Peyer's patch (tissue), 4 donors: ENCODE measurements at regions not wholly inside any gene's neighbourhood (a gene's known extent, or its start where the extent isn't known, plus 50 kb on each side); places are given as distances from the start of the nearest gene placed in this dataset.

Experiments used
- DNase-seq, 3 donors: peaks; one replicate each; pipeline ENCODE4 v3.0.0-alpha.2; 2017 to 2019
- H3K27ac ChIP-seq, 4 donors: fragments of 200-600 bp; sonication (generic); one replicate each; pipeline ENCODE4 v1.5.1; 2016 to 2019
- H3K27me3 ChIP-seq, 2 donors: fragments of 200-600 bp; sonication (generic); one replicate each; pipeline ENCODE4 v1.5.1; 2019
- H3K36me3 ChIP-seq, 3 donors: fragments of 200-600 bp; sonication (generic); one replicate each; pipeline ENCODE4 v1.5.1; 2016 to 2019
- H3K4me1 ChIP-seq, 4 donors: fragments of 200-600 bp; sonication (generic); one replicate each; pipeline ENCODE4 v1.5.1; 2016 to 2019
- H3K4me3 ChIP-seq, 4 donors: fragments of 200-600 bp; sonication (generic); 1 replicate in 3 of 4; 2 replicates in 1 of 4; pipeline ENCODE4 v1.5.1; 2016 to 2019; ENCODE audit warnings: mild to moderate bottlenecking in 1 of 4
- H3K9me3 ChIP-seq, 4 donors: fragments of 200-600 bp; sonication (generic); one replicate each; pipeline ENCODE4 v1.5.1; 2016 to 2019; ENCODE audit warnings: mild to moderate bottlenecking in 1 of 4
- POLR2A ChIP-seq, 2 donors: fragments of 450-650 bp; IDR thresholded peaks; one replicate each; pipeline ENCODE4 v1.5.1; 2017; ENCODE audit warnings: antibody characterized with exemption in 2 of 2, mild to moderate bottlenecking in 2 of 2, moderate library complexity in 2 of 2
- TF ChIP-seq, protein P1 (sequence below), 6 experiments: fragments of 450-650 bp in 4 of 6; fragments of 200-600 bp in 2 of 6; sonication (generic) in 1 of 6; IDR thresholded peaks; one replicate each; pipeline ENCODE4 v1.5.1; 2017 to 2019; ENCODE audit warnings: antibody characterized with exemption in 6 of 6, mild to moderate bottlenecking in 3 of 6, moderate library complexity in 1 of 6

DNA sequence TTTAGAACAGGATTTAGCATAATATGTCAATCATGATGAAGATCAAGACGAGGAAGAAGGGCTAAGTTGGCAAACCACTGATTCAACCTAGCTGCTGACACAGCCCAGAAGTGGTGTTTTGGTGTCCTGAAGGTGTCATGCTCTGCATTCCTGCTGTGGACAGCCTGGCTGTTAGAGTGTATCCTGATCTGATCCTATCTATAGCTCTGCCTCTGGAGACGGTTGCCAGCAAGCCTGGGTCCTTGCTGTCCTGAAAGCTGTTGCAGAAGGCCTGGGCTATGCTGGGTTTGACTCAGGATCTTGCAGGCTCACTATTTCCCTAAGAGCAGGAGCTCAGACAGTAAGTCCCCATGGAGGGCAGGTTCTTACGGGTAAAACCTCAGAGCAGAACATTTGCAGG, 416.4 kb downstream of the TSHZ3 start:
- no peaks in the 10 kb centered on the region for H3K4me1 ChIP-seq
- H3K9me3 ChIP-seq = no peaks in the 10 kb centered on the region
- H3K4me3 ChIP-seq = no peak overlapping the region
- TF ChIP-seq POLR2A (IDR thresholded peaks at IDR 0.05) = no peak
- TF ChIP-seq, protein P1, sequence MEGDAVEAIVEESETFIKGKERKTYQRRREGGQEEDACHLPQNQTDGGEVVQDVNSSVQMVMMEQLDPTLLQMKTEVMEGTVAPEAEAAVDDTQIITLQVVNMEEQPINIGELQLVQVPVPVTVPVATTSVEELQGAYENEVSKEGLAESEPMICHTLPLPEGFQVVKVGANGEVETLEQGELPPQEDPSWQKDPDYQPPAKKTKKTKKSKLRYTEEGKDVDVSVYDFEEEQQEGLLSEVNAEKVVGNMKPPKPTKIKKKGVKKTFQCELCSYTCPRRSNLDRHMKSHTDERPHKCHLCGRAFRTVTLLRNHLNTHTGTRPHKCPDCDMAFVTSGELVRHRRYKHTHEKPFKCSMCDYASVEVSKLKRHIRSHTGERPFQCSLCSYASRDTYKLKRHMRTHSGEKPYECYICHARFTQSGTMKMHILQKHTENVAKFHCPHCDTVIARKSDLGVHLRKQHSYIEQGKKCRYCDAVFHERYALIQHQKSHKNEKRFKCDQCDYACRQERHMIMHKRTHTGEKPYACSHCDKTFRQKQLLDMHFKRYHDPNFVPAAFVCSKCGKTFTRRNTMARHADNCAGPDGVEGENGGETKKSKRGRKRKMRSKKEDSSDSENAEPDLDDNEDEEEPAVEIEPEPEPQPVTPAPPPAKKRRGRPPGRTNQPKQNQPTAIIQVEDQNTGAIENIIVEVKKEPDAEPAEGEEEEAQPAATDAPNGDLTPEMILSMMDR (IDR thresholded peaks at IDR 0.05) = no peak
- no peaks in the 10 kb centered on the region for H3K27me3 ChIP-seq
- H3K36me3 ChIP-seq = no peaks in the 10 kb centered on the region
- no peak overlapping the region for H3K27ac ChIP-seq
- no peak for DNase-seq

DNA sequence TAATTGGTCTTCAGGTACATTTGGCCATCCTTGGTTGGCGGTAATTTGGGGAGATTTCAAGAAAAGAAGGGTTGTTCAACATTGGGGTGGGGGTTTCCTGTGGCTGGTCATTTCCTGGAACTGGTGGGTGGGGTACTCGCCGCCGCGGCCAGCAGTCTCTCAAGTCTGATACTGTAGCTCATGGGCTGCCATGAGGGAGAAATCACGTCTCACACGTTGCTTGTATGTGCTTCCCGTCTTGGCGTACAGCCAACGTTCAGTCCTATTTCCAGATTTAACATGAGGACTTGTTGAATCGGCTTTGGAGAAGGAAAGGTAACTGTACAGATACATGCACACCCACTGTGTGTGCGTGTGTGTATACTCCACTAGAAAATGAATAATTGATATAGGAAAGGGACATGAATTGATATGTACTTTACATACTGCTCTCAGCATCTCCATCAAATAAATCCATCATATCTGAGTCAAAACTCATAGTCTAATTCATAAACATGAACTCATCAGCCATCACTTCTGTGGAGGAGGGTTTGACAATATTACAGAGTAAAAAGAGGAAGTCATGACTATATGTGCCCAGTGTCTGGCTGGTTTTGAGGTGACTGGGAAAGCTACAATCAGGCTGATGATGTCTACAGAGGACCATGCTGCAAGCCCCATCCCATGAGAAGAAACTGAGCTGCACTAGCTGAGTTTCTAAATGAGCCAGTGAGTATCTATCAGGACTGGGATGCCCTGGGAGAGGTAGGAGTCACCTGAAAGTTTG, 418.1 kb downstream of the TSHZ3 start:
- no peak overlapping the region for H3K4me3 ChIP-seq
- H3K9me3 ChIP-seq = no peaks in the 10 kb centered on the region
- H3K36me3 ChIP-seq = no peaks in the 10 kb centered on the region
- DNase-seq = no peak
- H3K27me3 ChIP-seq = no peaks in the 10 kb centered on the region
- H3K27ac ChIP-seq = no peak overlapping the region
- TF ChIP-seq POLR2A (IDR thresholded peaks at IDR 0.05) = no peak
- TF ChIP-seq, protein P1 (IDR thresholded peaks at IDR 0.05) = no peak
- no peaks in the 10 kb centered on the region for H3K4me1 ChIP-seq

DNA sequence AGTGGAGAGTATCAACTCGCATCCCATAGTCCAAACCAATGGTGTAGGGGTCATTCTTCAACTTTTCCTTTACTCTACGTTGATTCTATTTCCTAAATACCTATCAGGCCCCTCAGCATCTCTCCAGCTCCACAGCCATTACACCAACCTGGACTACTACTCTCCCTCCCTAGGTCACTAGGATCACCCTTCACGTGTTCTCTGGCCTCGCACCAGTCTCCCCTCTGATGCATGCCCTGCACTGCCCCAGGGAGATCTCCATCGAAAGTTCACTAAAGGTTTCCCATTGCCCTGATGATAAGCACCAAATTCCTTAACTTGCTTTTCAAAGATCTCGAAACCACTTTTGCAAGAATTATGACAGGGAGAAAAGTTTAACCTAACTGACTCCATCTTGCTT, 421.5 kb downstream of the TSHZ3 start:
- TF ChIP-seq POLR2A (IDR thresholded peaks at IDR 0.05) = no peak
- TF ChIP-seq, protein P1 (IDR thresholded peaks at IDR 0.05) = no peak
- no peak for DNase-seq
- no peak overlapping the region for H3K27ac ChIP-seq

DNA sequence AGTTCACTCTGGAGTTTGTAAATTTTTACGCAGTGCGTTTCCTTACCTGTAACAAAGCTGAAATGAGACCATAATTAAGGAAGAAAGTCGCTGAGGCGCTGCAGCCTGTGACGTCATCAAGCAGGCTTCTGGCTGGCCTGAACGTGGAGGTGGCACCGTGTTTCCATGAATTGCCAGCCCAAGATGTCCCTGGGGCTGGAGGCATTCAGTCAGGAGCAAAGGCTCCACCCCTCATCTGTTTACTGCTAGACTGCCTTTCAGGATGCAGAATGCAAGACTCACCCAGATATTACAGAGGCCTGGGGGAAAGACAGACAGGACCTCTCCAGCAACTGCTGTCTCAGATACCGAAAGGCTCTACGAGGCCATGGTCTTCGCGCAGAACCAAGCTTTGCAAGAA, 424.6 kb downstream of the TSHZ3 start:
- no peak overlapping the region for H3K4me3 ChIP-seq
- no peaks in the 10 kb centered on the region for H3K9me3 ChIP-seq
- no peaks in the 10 kb centered on the region for H3K36me3 ChIP-seq
- no peak for DNase-seq
- no peak overlapping the region for H3K27ac ChIP-seq
- no peaks in the 10 kb centered on the region for H3K4me1 ChIP-seq
- H3K27me3 ChIP-seq = no peaks in the 10 kb centered on the region
- TF ChIP-seq POLR2A (IDR thresholded peaks at IDR 0.05) = no peak
- TF ChIP-seq, protein P1 (IDR thresholded peaks at IDR 0.05) = no peak

More for the DNA sequence above, 421.5 kb downstream of the TSHZ3 start:
- no peak overlapping the region for H3K4me3 ChIP-seq
- H3K27me3 ChIP-seq = no peaks in the 10 kb centered on the region
- H3K4me1 ChIP-seq = no peaks in the 10 kb centered on the region
- no peaks in the 10 kb centered on the region for H3K36me3 ChIP-seq
- H3K9me3 ChIP-seq = no peaks in the 10 kb centered on the region

DNA sequence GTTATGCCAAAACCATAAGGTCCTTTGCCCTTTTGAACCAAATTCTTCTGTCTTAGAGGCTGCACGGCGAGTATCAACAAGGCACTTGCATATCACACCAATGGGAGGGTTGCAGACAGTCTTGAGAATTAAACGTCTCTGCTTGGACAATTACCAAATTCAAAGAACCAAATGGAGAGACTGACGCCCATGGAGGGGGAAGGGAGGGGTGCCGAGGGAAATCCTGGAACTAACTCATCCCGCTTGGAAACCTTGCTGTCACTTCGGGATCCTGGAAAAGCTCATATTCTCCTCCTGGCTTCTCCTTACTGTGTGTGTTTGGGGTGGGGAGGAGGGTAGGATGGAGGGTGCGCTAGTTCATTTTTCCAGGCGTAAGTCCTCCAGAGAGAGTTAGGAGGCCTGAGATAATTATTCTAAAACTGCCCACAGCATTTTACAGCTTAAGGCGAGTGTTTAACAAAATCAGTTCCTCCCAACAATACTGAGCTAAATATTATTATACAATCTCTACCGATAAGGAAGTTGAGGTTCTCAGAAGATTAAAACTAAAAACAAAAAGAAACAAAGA, 425.1 kb downstream of the TSHZ3 start:
- no peak overlapping the region for H3K4me3 ChIP-seq
- TF ChIP-seq, protein P1 (IDR thresholded peaks at IDR 0.05) = no peak
- no peak for TF ChIP-seq POLR2A (IDR thresholded peaks at IDR 0.05)
- H3K4me1 ChIP-seq = no peaks in the 10 kb centered on the region
- no peaks in the 10 kb centered on the region for H3K27me3 ChIP-seq
- no peaks in the 10 kb centered on the region for H3K9me3 ChIP-seq
- H3K36me3 ChIP-seq = no peaks in the 10 kb centered on the region
- DNase-seq = no peak
- no peak overlapping the region for H3K27ac ChIP-seq
